ENCODE measurements at regions not wholly inside any gene's neighbourhood (a gene's known extent, or its start where the extent isn't known, plus 50 kb on each side); places are given as distances from the start of the nearest gene placed in this dataset.

- TF ChIP-seq MAX (IDR thresholded peaks at IDR 0.05; ENCODE audit: low read depth, low read length) (no peak), CTCF (IDR thresholded peaks at IDR 0.05; ENCODE audit: low read depth, low read length) (no peak), POLR2A (IDR thresholded peaks at IDR 0.05; ENCODE audit: extremely low read depth, insufficient read length) (no peak), MYC (IDR thresholded peaks at IDR 0.05; ENCODE audit: low read depth, low read length) (no peak)
- H3K4me3 ChIP-seq (ENCODE audit: low read depth, low read length), result no peak overlapping the region
- no peak for DNase-seq (ENCODE audit: low read depth)
Observed at GRCh38 chr17:79201536-79202227, 127.1 kb downstream of the ENGASE start.

DNA sequence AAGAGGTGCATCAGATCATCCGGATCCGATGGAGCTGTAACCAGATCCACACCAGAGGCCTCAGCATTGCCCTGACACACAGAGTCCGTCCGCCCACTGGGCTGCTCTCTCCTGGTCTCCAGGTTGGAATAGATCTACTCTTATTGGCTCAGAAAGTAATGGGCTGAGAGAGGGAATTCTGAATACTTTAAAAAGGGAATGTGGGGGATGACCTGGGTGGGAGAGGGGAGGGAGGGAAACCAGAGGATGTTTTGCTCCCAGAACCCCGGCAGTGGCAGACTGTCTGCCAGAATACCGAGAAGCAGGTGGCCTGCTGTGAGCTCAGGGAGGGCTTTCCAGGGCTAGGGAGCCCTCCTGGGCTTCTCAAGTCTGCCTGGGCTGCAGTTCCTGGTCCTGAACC lies 126.5 kb downstream of the ENGASE start:
- H3K4me3 ChIP-seq (ENCODE audit: low read depth, low read length), result no peak overlapping the region
- no peak for DNase-seq (ENCODE audit: low read depth)
- TF ChIP-seq MYC (IDR thresholded peaks at IDR 0.05; ENCODE audit: low read depth, low read length) (no peak), CTCF (IDR thresholded peaks at IDR 0.05; ENCODE audit: low read depth, low read length) (no peak), POLR2A (IDR thresholded peaks at IDR 0.05; ENCODE audit: extremely low read depth, insufficient read length) (no peak), MAX (IDR thresholded peaks at IDR 0.05; ENCODE audit: low read depth, low read length) (no peak)

DNA sequence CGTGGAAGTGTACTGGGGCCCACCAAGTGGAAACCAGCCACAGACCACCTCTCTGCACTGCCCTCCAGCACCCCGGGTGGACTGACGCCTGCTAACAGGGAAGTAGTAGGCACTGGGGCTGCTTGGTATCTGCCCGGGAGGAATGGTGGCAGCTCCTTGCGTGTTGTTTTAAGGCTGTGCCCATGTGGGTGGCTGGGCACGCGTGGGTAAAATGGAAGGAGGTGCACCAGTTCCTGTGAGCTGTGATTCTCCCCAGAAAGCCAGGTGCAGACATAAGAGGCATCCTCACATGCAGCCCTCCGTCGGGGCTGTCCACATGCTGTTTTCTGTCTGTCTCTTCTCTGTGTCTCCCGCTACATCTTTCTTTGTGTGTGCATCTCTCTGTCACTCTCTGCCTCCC lies 122.3 kb downstream of the ENGASE start:
- TF ChIP-seq POLR2A (IDR thresholded peaks at IDR 0.05; ENCODE audit: extremely low read depth, insufficient read length) (no peak), CTCF (IDR thresholded peaks at IDR 0.05; ENCODE audit: low read depth, low read length) (no peak), MAX (IDR thresholded peaks at IDR 0.05; ENCODE audit: low read depth, low read length) (no peak), MYC (IDR thresholded peaks at IDR 0.05; ENCODE audit: low read depth, low read length) (no peak)
- H3K4me3 ChIP-seq (ENCODE audit: low read depth, low read length), result no peak overlapping the region
- no peak for DNase-seq (ENCODE audit: low read depth)

DNA sequence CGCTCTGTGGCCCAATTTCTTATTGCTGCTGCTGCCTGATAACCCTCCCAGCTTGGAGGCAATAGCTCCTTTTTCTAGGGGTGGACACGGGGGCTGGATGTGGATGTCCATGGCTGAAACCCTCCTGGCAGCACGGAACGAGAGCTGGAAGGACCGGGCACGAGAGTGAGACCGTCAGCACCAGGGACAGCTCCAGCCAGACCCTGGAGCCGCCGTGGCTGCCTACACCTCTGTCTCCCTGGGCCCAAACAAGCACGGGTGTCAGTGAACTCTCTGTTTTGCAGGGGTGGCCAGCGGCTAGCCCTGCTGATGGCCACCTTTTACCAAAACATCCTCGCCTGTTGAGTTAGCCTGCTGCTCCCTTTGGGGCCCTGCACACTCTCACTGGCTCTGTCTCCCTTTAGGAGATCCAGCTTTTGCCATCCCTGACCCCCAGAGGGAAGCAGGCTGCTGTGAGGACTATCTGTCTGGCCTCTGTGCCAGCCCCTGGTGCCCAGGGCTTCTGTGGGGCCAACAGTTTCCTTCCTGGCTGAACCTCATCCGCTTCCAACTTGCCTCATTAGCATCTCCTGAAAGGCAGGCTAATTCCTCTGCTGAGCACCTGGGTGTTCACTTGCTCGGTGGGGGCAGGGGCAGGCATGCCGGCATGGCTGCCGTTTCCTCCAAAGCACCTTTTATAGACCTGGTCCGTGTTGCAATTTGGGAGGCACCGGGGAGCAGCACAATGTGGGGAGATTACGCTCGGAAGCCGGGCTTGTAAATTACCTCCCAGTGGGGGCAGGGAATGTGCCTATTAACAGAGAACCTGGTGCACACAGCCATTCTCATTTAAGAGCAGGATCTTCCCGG lies 118.1 kb downstream of the ENGASE start:
- peak; percentile 41 for DNase-seq (ENCODE audit: low read depth)
- TF ChIP-seq MYC (IDR thresholded peaks at IDR 0.05; ENCODE audit: low read depth, low read length) (no peak), CTCF (IDR thresholded peaks at IDR 0.05; ENCODE audit: low read depth, low read length) (no peak), POLR2A (IDR thresholded peaks at IDR 0.05; ENCODE audit: extremely low read depth, insufficient read length) (no peak), MAX (IDR thresholded peaks at IDR 0.05; ENCODE audit: low read depth, low read length) (no peak)
- H3K4me3 ChIP-seq (ENCODE audit: low read depth, low read length), result no peak overlapping the region

DNA sequence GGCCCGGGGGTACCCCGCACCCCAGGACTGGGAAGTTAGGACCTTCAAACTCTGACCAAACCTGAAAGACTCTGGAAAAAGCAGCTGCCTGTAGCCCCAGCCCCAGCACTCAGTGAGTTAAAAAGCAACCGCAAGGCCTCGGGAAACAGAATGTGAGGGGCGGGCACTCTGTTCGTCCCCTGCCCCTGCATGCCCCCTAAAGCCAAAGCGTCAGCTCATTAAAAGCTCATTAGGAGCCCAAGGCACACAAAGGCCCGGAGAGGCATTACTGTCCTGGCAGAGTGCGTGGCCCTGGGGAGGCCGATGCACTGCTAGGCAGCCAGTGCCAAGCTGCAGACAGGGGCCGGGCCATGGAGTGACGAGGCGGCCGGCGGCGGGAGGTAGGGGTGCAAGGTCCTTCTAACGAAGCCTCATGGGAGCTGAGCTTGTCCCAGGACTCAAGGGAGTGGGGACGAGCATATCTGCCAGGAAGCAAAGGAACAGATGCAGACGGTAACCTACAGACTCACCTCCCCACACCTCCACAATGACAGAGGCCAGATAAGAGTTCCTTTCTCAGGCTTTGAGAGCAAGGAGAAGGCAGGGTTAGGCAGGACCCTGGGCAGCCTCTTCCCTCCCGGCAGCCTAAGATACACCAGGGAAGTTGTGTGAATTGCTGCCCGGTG lies 116.8 kb downstream of the ENGASE start:
- DNase-seq (ENCODE audit: low read depth), result no peak
- TF ChIP-seq CTCF (IDR thresholded peaks at IDR 0.05; ENCODE audit: low read depth, low read length) (no peak), POLR2A (IDR thresholded peaks at IDR 0.05; ENCODE audit: extremely low read depth, insufficient read length) (no peak), MYC (IDR thresholded peaks at IDR 0.05; ENCODE audit: low read depth, low read length) (no peak), MAX (IDR thresholded peaks at IDR 0.05; ENCODE audit: low read depth, low read length) (no peak)
- no peak overlapping the region for H3K4me3 ChIP-seq (ENCODE audit: low read depth, low read length)
